NCI-H446 (cell line): ENCODE measurements at regions not wholly inside any gene's neighbourhood (a gene's known extent, or its start where the extent isn't known, plus 50 kb on each side); places are given as distances from the start of the nearest gene placed in this dataset.
"Not testable (repeated sequence)": the region's sequence is repeated elsewhere in the genome, so short reads cannot be mapped to it uniquely, and the experiment has no call there.

Experiments used
- DNase-seq, 2 experiments: peaks; one replicate each; lab custom pipeline; 2025; lab: John Stamatoyannopoulos, UW

DNA sequence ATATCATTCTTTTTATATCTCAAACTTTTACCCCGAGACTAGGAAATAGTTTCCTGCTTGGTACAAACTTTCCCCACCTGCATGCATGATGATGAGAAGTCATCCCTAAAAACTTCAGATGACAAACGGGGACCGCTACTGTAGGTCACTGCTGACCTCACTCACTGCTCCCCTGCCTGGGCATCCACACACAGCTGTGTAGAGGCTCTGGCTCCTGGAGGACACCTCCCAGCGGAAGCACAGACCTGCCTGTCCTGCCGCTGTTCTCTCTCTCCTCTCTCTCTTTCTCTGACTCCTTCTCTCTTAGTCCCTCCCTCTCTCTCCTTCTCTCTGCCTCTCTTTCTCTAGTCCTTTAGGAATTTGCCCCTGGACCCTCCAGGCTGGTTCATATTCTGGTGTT lies 202.9 kb upstream of the PITRM1 start:
- no peak for DNase-seq

DNA sequence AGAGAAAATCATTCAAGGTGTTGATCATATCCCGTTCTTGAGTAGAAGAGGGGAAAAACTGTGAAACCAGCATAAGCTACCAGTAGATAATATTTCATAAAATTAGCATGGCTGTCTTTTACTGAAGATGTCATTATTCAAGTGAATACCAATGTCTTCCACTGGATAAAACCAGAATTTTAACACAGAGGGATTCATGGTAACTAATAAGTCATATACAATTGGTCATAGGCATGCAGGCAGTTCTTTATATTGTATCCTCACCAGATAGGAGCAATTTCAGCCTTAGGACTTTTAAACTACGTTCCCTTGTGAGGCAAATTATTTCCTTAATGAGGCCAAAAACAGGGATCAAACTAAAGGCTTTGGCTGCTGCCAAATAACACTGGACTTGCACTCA lies 202.3 kb upstream of the PITRM1 start:
- no peak for DNase-seq

- not testable (repeated sequence) for DNase-seq
Observed at GRCh38 chr10:3373374-3374027, 200.9 kb upstream of the PITRM1 start.

GRCh38 chr10:3372281-3372680 lies 199.7 kb upstream of the PITRM1 start:
- DNase-seq = no peak

DNA sequence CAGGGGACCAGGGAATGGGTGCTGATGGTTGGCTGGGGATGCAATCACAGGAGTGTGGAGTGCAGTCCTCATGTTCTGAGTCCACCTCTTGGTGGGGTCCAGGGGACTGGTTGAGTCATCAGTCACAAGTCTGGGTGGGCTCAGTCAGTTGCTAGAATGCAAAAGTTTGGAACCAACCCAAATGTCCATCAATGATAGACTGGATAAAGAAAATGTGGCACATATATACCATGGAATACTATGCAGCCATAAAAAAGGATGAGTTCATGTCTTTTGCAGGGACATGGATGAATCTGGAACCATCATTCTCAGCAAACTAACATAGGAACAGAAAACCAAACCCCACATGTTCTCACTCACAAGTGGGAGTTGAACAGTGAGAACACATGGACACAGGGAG lies 199.0 kb upstream of the PITRM1 start:
- DNase-seq = not testable (repeated sequence)

GRCh38 chr10:3366735-3367405 lies 194.3 kb upstream of the PITRM1 start:
- DNase-seq = no peak

DNA sequence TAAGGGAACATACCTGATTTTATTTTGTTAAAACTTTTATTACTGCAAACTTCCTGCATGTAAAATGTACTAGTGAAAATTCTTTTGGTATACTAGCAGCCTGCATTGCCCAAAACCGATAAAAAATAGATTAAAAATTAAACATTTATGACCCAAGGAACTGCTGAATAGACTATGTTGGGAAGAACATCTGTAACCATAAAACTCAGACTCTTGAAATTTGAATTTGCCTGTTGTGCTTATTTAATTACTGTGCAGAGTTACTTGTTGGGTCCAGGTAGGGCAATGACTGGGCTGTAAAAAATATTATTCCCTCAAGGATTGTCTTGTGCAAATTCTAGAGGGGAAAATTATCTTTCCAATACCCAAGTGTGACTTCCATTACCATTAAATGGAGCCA lies 193.5 kb upstream of the PITRM1 start:
- no peak for DNase-seq

- DNase-seq = no peak
Observed at GRCh38 chr10:3365630-3366029, 193.0 kb upstream of the PITRM1 start.

- no peak for DNase-seq
Observed at GRCh38 chr10:3364768-3365480, 192.3 kb upstream of the PITRM1 start.

DNA sequence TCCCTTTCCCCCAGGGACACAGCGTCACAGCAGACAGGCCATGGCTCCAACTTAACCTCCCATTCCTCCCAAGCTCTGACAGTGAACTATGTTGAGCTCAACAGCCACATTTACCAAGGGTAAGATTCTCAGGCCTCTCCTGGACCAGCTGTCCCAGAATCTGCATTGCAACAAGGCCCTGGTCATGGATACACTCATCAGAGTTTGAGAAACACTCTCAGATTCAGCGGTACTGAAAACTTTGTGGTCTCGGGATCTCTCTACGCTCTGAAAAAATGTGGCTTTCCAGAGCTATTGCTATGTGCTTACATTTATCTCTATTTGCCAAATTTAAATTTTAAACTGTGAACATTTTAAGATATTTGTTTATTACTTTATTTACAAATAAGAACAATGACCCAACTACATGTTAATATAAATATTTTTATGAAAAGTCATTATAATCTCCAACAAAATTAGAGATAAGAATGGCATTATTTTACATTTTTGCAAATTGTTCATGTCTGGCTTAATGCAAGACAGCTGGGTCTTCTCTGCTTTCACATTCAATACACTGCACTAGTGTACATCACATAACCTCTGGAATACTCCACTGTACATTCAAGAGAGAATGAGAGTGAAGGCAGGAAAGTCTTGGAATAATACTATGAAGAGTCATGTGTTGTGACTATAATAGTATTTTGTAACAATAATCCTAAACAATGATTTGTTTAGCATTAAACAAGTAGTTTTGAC lies 190.9 kb upstream of the PITRM1 start:
- no peak for DNase-seq

DNA sequence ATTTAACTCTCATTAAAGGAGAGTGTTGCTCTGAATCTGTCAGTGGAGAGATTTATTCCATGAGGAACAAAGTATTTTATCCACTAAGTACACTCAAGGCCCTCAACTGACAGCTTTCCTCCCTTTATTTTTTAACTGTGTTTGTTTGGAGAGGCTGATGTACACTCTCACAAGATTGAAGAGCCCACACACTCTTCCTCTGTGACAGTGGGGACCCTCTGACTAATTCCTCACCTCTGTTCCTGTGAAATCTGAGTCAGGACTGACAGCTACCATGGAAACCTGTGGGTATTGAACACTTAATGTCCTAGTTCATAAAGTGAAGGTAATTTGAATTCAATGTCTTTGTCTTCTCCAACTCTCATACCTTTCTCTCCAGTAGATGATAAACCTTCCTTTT lies 189.8 kb upstream of the PITRM1 start:
- DNase-seq = no peak

GRCh38 chr10:3361640-3362039 lies 189.1 kb upstream of the PITRM1 start:
- DNase-seq = no peak

GRCh38 chr10:3357737-3358136 lies 185.2 kb upstream of the PITRM1 start:
- no peak for DNase-seq

- DNase-seq = no peak
Observed at GRCh38 chr10:3355536-3355935, 183.0 kb upstream of the PITRM1 start.

GRCh38 chr10:3354174-3354900 lies 181.8 kb upstream of the PITRM1 start:
- no peak for DNase-seq

- no peak for DNase-seq
Observed at GRCh38 chr10:3353235-3353634, 180.7 kb upstream of the PITRM1 start.

GRCh38 chr10:3350617-3351258 lies 178.2 kb upstream of the PITRM1 start:
- DNase-seq = no peak

DNA sequence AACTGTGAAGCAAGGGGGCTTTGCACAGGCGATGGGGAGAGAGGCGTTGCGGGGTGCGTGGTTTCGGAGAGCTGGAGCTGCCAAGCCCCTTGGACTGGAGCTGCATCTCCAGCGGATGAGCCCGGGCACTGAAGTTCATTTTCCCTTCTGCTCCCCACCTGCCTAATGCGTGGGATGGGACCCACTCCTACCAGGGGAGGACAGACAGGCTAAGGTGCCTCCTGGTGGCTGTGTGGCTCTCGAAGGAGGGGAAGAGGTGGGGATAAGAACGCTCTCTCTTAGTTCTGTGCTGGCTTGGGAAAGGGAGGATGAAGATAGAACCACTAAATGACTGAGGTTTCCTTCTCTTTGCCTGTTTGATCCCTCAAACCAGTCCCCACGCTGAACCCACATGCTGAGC lies 177.6 kb upstream of the PITRM1 start:
- DNase-seq = no peak

- no peak for DNase-seq
Observed at GRCh38 chr10:3348564-3348963, 176.0 kb upstream of the PITRM1 start.

DNA sequence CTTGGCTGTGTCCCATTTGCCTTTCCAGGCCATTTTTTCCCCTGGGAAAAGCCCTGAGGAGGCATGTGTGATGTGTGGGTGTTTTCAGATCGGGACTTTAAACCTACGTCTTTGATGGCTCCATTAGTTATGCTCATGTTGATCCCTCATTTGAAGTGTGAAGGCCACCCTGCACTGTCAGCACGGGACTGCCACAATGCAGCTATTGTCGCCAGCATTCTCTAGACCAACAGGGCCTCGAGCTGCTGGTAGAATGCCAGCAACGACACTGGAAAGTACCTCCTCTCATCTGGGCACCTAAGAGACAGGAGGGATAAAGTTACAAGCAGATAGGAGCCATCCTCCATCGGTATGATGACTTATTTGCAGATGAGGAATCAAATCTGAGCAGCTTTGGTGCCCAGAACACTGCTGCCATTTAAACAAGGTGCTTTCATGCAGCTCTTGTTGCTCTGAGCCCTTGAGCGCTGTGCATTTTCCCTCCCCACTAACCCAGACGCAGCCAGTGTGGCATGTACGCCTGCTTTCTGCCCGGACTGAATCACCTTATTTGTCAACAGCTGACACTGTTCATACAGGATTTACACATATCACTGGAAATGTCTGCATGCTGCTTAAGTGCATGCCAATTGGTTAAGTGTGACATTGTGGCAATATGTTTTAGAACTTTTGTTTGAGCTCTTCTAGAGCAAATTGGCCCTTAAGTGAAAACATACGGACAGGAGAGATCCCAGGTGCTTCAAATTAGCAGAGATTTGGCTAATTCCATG lies 175.0 kb upstream of the PITRM1 start:
- DNase-seq = no peak

GRCh38 chr10:3346851-3347250 lies 174.3 kb upstream of the PITRM1 start:
- no peak for DNase-seq
